ENCODE measurements at regions not wholly inside any gene's neighbourhood (a gene's known extent, or its start where the extent isn't known, plus 50 kb on each side); places are given as distances from the start of the nearest gene placed in this dataset.

DNA sequence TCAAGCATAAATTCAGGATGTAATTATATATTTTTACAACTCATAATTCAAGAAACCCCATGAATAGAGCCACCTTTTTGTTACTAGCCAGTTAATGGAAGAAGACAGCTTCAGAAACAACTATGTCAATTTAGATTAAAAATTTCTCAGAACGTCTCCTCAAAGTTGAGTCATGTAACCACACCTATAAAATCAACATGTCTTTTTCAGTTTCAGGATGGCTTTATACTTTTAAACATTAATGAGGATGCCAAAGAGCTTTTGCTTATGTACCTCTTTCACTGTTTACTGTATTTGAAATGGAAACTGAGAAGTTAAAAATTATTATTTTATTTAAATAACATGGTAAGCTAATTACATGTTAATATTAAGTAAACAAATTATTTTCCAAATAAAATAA, 280.1 kb downstream of the PTH2R start:
- TF ChIP-seq, protein P1, sequence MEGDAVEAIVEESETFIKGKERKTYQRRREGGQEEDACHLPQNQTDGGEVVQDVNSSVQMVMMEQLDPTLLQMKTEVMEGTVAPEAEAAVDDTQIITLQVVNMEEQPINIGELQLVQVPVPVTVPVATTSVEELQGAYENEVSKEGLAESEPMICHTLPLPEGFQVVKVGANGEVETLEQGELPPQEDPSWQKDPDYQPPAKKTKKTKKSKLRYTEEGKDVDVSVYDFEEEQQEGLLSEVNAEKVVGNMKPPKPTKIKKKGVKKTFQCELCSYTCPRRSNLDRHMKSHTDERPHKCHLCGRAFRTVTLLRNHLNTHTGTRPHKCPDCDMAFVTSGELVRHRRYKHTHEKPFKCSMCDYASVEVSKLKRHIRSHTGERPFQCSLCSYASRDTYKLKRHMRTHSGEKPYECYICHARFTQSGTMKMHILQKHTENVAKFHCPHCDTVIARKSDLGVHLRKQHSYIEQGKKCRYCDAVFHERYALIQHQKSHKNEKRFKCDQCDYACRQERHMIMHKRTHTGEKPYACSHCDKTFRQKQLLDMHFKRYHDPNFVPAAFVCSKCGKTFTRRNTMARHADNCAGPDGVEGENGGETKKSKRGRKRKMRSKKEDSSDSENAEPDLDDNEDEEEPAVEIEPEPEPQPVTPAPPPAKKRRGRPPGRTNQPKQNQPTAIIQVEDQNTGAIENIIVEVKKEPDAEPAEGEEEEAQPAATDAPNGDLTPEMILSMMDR (IDR thresholded peaks at IDR 0.05) = no peak
- TF ChIP-seq POLR2A (IDR thresholded peaks at IDR 0.05) = no peak

Measured in uterus (tissue), 2 donors.